SK-N-SH treated with all-trans-retinoic acid at 6 μM for 48 hours (cell line): ENCODE measurements at regions not wholly inside any gene's neighbourhood (a gene's known extent, or its start where the extent isn't known, plus 50 kb on each side); places are given as distances from the start of the nearest gene placed in this dataset.

Source experiments
- ATAC-seq: fragments of 200-7000 bp; cut with Tn5 transposase; 3 replicates; pipeline ENCODE4 v1.9.1; 2020; ENCODE audit warnings: mild to moderate bottlenecking, moderate library complexity
- ARNTL ChIP-seq: fragments of 450-650 bp; formaldehyde crosslinking; IDR thresholded peaks from 2 replicates; pipeline ENCODE4 v1.5.0; 2020; ENCODE audit warnings: low read depth, mild to moderate bottlenecking, moderate library complexity, borderline replicate concordance
- BACH2 ChIP-seq: fragments of 250-450 bp; sonication (Bioruptor Pico); IDR thresholded peaks from 2 replicates; pipeline ENCODE4 v1.9.0; 2021; ENCODE audit warnings: mild to moderate bottlenecking, borderline replicate concordance
- ESRRG ChIP-seq: fragments of 250-450 bp; sonication (Bioruptor Pico); IDR thresholded peaks from 2 replicates; pipeline ENCODE4 v1.6.1; 2021; ENCODE audit warnings: mild to moderate bottlenecking
- GLIS3 ChIP-seq: fragments of 250-450 bp; sonication (Bioruptor Pico); IDR thresholded peaks from 2 replicates; pipeline ENCODE4 v1.5.0; 2020; ENCODE audit warnings: mild to moderate bottlenecking, moderate library complexity
- ISL1 ChIP-seq: fragments of 250-450 bp; sonication (Bioruptor Pico); IDR thresholded peaks from 2 replicates; pipeline ENCODE4 v2.1.2; 2022; ENCODE audit warnings: mild to moderate bottlenecking, moderate library complexity
- OSR1 ChIP-seq: fragments of 250-450 bp; sonication (Bioruptor Pico); IDR thresholded peaks from 2 replicates; pipeline ENCODE4 v1.8.0; 2022; ENCODE audit warnings: moderate library complexity, mild to moderate bottlenecking, inconsistent platforms
- PPARA ChIP-seq: fragments of 250-450 bp; sonication (Bioruptor Pico); IDR thresholded peaks from 2 replicates; pipeline ENCODE4 v1.5.0; 2020; ENCODE audit warnings: mild to moderate bottlenecking, borderline replicate concordance
- RARB ChIP-seq: fragments of 250-450 bp; sonication (Bioruptor Pico); IDR thresholded peaks from 2 replicates; pipeline ENCODE4 v1.8.0; 2021; ENCODE audit warnings: mild to moderate bottlenecking, moderate library complexity
- SNAI2 ChIP-seq: fragments of 250-450 bp; sonication (Bioruptor Pico); IDR thresholded peaks from 2 replicates; pipeline ENCODE4 v1.5.0; 2020; ENCODE audit warnings: mild to moderate bottlenecking, moderate library complexity
- ZC3H10 ChIP-seq: fragments of 250-450 bp; sonication (Bioruptor Pico); IDR thresholded peaks from 2 replicates; pipeline ENCODE4 v1.5.1; 2021; ENCODE audit warnings: mild to moderate bottlenecking, moderate library complexity
- ZFP3 ChIP-seq: fragments of 250-450 bp; sonication (Bioruptor Pico); IDR thresholded peaks from 2 replicates; pipeline ENCODE4 v1.5.0; 2020; ENCODE audit warnings: mild to moderate bottlenecking, moderate library complexity
- ZNF565 ChIP-seq: fragments of 450-650 bp; formaldehyde crosslinking; conservative IDR thresholded peaks from 2 replicates; pipeline ENCODE4 v1.5.0; 2020; ENCODE audit warnings: low read depth, mild to moderate bottlenecking, moderate library complexity
- ZNF70 ChIP-seq: fragments of 450-650 bp; formaldehyde crosslinking; IDR thresholded peaks from 2 replicates; pipeline ENCODE4 v1.5.0; 2020; ENCODE audit warnings: mild to moderate bottlenecking, moderate library complexity
- ZNF8 ChIP-seq: fragments of 450-650 bp; formaldehyde crosslinking; IDR thresholded peaks from 2 replicates; pipeline ENCODE4 v1.5.0; 2020; ENCODE audit warnings: mild to moderate bottlenecking, moderate library complexity
- TF ChIP-seq, protein P1 (sequence below): fragments of 250-450 bp; sonication (Bioruptor Pico); IDR thresholded peaks from 2 replicates; pipeline ENCODE4 v1.8.0; 2020; ENCODE audit warnings: mild to moderate bottlenecking, moderate library complexity, borderline replicate concordance
- TF ChIP-seq, protein P2 (sequence below): fragments of 250-450 bp; sonication (Bioruptor Pico); IDR thresholded peaks from 2 replicates; pipeline ENCODE4 v1.5.0; 2020; ENCODE audit warnings: mild to moderate bottlenecking, moderate library complexity
- TF ChIP-seq, protein P3 (sequence below): fragments of 250-450 bp; sonication (Bioruptor Pico); IDR thresholded peaks from 2 replicates; pipeline ENCODE4 v1.5.1; 2021; ENCODE audit warnings: mild to moderate bottlenecking, moderate library complexity
- TF ChIP-seq, protein P4 (sequence below): fragments of 250-450 bp; sonication (Bioruptor Pico); IDR thresholded peaks from 2 replicates; pipeline ENCODE4 v1.5.1; 2020; ENCODE audit warnings: low read depth, mild to moderate bottlenecking, moderate library complexity

DNA sequence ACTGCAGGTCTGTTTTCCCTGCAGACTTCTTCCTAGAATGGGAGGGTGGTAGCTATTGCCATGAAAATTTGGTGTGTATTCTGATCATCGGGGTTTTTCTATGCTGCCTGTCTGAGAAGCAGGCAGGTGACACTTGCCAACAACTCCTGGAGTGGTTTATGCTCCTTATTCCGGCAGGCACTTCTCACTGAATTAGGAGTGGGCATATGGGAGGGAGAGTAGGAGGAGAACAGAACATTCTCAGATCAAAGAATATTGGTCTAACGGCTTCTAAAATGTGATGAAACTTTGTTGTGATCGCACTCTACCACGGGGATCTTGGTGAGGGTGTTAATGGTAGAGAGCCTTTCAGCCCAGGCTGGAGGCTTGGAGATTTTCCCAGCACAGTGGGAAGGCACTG lies 480.8 kb downstream of the PLCL1 start:
- TF ChIP-seq, protein P1, sequence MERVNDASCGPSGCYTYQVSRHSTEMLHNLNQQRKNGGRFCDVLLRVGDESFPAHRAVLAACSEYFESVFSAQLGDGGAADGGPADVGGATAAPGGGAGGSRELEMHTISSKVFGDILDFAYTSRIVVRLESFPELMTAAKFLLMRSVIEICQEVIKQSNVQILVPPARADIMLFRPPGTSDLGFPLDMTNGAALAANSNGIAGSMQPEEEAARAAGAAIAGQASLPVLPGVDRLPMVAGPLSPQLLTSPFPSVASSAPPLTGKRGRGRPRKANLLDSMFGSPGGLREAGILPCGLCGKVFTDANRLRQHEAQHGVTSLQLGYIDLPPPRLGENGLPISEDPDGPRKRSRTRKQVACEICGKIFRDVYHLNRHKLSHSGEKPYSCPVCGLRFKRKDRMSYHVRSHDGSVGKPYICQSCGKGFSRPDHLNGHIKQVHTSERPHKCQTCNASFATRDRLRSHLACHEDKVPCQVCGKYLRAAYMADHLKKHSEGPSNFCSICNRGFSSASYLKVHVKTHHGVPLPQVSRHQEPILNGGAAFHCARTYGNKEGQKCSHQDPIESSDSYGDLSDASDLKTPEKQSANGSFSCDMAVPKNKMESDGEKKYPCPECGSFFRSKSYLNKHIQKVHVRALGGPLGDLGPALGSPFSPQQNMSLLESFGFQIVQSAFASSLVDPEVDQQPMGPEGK = no peak
- TF ChIP-seq OSR1 (CRISPR knock-in tag) (no peak), SNAI2 (no peak), BACH2 (CRISPR knock-in tag) (no peak), ISL1 (no peak)
- TF ChIP-seq, all 23 proteins: peak for 0
- no peak for ATAC-seq

DNA sequence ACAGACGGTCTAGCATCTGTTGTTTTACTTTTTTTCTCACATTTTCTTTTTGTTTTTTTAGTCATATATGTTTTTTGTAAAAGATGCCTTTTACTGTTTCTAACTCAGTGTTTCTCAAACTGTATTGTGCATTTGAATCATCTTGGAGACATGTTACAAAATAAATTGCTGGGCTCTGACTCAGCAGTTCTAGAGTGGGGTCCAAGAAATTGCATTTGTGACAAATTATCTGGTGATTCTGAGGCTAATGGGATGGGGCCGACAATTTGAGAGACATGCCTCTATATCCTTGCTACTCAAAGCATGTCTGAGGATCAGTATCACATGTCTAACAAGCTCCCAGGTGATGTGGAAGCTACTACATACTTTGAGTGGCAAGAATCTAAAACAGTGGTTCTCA lies 478.8 kb downstream of the PLCL1 start:
- no peak for ATAC-seq
- TF ChIP-seq PPARA (CRISPR knock-in tag) (no peak), ZNF565 (CRISPR knock-in tag) (no peak), GLIS3 (no peak), BACH2 (CRISPR knock-in tag) (no peak), ISL1 (peak; percentile 25; the same call in 1 of the 2 replicates)
- TF ChIP-seq, protein P2, sequence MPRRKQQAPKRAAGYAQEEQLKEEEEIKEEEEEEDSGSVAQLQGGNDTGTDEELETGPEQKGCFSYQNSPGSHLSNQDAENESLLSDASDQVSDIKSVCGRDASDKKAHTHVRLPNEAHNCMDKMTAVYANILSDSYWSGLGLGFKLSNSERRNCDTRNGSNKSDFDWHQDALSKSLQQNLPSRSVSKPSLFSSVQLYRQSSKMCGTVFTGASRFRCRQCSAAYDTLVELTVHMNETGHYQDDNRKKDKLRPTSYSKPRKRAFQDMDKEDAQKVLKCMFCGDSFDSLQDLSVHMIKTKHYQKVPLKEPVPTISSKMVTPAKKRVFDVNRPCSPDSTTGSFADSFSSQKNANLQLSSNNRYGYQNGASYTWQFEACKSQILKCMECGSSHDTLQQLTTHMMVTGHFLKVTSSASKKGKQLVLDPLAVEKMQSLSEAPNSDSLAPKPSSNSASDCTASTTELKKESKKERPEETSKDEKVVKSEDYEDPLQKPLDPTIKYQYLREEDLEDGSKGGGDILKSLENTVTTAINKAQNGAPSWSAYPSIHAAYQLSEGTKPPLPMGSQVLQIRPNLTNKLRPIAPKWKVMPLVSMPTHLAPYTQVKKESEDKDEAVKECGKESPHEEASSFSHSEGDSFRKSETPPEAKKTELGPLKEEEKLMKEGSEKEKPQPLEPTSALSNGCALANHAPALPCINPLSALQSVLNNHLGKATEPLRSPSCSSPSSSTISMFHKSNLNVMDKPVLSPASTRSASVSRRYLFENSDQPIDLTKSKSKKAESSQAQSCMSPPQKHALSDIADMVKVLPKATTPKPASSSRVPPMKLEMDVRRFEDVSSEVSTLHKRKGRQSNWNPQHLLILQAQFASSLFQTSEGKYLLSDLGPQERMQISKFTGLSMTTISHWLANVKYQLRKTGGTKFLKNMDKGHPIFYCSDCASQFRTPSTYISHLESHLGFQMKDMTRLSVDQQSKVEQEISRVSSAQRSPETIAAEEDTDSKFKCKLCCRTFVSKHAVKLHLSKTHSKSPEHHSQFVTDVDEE (CRISPR knock-in tag) = no peak

DNA sequence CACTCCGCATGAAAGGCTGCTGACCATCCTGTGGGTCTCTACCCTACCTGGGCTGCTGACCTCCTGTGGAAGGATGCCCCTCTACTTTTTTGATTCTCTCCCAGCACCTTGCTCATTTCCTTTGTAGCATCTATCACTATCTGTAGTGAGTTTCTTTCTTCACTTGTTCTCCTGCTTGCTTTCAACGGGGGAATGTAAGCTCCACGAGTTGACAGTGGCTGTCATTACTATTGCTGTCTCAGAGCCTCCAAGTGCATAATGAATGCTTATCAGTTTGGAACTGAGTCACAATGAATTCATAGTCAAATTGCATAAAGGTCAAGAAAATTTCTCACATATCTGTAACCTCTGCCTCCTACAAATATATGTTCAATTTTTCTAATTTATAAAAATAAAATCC lies 477.7 kb downstream of the PLCL1 start:
- TF ChIP-seq ZC3H10 (CRISPR knock-in tag) (no peak), RARB (CRISPR knock-in tag) (no peak), ARNTL (CRISPR knock-in tag) (no peak), BACH2 (CRISPR knock-in tag) (no peak), ZNF70 (CRISPR knock-in tag) (no peak), OSR1 (CRISPR knock-in tag) (no peak), ESRRG (CRISPR knock-in tag) (no peak), ZNF8 (CRISPR knock-in tag) (no peak), SNAI2 (no peak)
- TF ChIP-seq, protein P3, sequence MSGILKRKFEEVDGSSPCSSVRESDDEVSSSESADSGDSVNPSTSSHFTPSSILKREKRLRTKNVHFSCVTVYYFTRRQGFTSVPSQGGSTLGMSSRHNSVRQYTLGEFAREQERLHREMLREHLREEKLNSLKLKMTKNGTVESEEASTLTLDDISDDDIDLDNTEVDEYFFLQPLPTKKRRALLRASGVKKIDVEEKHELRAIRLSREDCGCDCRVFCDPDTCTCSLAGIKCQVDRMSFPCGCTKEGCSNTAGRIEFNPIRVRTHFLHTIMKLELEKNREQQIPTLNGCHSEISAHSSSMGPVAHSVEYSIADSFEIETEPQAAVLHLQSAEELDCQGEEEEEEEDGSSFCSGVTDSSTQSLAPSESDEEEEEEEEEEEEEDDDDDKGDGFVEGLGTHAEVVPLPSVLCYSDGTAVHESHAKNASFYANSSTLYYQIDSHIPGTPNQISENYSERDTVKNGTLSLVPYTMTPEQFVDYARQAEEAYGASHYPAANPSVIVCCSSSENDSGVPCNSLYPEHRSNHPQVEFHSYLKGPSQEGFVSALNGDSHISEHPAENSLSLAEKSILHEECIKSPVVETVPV (CRISPR knock-in tag) = no peak
- TF ChIP-seq, protein P4, sequence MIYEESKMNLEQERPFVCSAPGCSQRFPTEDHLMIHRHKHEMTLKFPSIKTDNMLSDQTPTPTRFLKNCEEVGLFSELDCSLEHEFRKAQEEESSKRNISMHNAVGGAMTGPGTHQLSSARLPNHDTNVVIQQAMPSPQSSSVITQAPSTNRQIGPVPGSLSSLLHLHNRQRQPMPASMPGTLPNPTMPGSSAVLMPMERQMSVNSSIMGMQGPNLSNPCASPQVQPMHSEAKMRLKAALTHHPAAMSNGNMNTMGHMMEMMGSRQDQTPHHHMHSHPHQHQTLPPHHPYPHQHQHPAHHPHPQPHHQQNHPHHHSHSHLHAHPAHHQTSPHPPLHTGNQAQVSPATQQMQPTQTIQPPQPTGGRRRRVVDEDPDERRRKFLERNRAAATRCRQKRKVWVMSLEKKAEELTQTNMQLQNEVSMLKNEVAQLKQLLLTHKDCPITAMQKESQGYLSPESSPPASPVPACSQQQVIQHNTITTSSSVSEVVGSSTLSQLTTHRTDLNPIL (CRISPR knock-in tag) = no peak
- ATAC-seq = no peak

DNA sequence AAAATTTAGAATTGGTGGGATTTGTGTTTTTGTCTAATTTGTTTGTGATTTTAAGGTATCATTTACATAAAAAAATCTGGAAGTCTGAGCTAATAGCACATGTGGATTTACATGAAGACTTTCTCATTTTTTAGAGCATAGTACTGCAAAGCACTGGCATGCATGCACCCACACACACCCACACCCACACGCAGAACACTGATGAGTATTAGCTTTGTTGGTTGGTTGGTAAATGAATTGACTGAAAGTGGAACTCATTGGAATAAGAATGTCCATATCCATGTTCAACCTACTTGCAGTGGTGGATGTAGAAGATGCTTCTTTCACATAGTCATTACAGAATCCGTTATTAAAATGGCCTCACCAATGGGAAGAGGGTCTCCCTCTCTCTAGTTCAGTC lies 475.8 kb downstream of the PLCL1 start:
- TF ChIP-seq ZNF565 (CRISPR knock-in tag) (no peak), ZFP3 (CRISPR knock-in tag) (no peak), ARNTL (CRISPR knock-in tag) (no peak), ZNF70 (CRISPR knock-in tag) (no peak), ZC3H10 (CRISPR knock-in tag) (no peak)
- TF ChIP-seq, protein P1 = no peak
- no peak for ATAC-seq
